ENCODE measurements at regions not wholly inside any gene's neighbourhood (a gene's known extent, or its start where the extent isn't known, plus 50 kb on each side); places are given as distances from the start of the nearest gene placed in this dataset.

DNA sequence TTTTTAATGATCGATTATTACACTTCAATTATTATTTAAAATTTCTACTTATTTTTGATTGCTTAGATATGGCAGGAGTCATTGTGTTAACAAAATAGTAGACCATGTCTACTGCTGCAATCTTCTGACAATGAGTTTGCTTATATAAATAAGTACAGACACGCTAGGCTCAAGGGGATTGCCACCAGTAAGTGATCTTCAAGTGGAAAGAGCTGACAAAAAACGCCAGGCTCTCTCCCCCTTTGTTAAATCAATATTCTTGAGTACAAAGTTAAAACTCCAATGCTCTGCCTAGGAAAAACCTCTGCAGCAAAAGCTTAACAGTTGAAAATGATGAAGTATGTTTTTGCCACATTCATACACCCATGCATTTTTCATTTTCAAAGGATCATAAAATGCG is 738.1 kb downstream of the HDGFL1 start:
- Histone ChIP-seq H3K9ac (ENCODE audit: low read depth, low read length, poor library complexity, severe bottlenecking) (no peak overlapping the region), H3K9me3 (ENCODE audit: insufficient read depth, low read depth, low read length) (no peaks in the 10 kb centered on the region), H3K36me3 (ENCODE audit: insufficient read depth, low read length) (no peaks in the 10 kb centered on the region), H3K4me1 (ENCODE audit: insufficient read depth, low read length, poor library complexity, severe bottlenecking) (no peaks in the 10 kb centered on the region), H4K20me1 (ENCODE audit: insufficient read depth, low read length, poor library complexity, severe bottlenecking) (no peaks in the 10 kb centered on the region), H3K4me3 (ENCODE audit: low read length, poor library complexity, severe bottlenecking) (no peak overlapping the region), H3K79me2 (ENCODE audit: insufficient read depth, low read length) (no peaks in the 10 kb centered on the region), H3K4me2 (ENCODE audit: low read depth, low read length, poor library complexity, severe bottlenecking) (no peak overlapping the region), H2AFZ (ENCODE audit: low read length) (no peak overlapping the region), H3K27me3 (ENCODE audit: insufficient read depth, low read length, poor library complexity, severe bottlenecking) (no peaks in the 10 kb centered on the region), H3F3A (ENCODE audit: low read depth) (no peaks in the 10 kb centered on the region), H3K9me2 (replicated peaks; ENCODE audit: low read depth, low read length) (no peaks in the 10 kb centered on the region)
- TF ChIP-seq, protein P1, sequence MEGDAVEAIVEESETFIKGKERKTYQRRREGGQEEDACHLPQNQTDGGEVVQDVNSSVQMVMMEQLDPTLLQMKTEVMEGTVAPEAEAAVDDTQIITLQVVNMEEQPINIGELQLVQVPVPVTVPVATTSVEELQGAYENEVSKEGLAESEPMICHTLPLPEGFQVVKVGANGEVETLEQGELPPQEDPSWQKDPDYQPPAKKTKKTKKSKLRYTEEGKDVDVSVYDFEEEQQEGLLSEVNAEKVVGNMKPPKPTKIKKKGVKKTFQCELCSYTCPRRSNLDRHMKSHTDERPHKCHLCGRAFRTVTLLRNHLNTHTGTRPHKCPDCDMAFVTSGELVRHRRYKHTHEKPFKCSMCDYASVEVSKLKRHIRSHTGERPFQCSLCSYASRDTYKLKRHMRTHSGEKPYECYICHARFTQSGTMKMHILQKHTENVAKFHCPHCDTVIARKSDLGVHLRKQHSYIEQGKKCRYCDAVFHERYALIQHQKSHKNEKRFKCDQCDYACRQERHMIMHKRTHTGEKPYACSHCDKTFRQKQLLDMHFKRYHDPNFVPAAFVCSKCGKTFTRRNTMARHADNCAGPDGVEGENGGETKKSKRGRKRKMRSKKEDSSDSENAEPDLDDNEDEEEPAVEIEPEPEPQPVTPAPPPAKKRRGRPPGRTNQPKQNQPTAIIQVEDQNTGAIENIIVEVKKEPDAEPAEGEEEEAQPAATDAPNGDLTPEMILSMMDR (conservative IDR thresholded peaks at IDR 0.05; ENCODE audit: low read length): no peak
- no peak for TF ChIP-seq EZH2phosphoT487 (IDR thresholded peaks at IDR 0.05; ENCODE audit: borderline replicate concordance)

DNA sequence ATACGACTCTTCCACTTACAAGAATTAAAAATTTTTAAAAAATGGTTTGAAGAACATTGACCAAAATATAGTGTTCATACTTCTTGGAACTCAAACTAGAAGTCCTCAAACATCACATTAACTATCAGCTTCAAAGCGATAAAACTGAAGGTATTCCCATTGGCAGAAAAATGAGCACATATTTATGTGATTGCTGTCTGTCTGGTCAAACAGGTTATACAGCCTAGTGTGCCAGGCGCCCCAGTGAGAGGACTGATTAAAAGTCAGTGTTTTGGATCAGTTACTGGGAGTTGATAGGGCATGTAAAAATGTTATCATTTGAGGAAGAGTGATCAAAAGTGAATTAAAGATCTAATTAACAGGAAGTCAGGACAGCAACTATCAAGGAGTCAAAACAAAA is 738.8 kb downstream of the HDGFL1 start:
- no peaks in the 10 kb centered on the region for H4K20me1 ChIP-seq (ENCODE audit: insufficient read depth, low read length, poor library complexity, severe bottlenecking)
- H2AFZ ChIP-seq (ENCODE audit: low read length): no peak overlapping the region
- no peak overlapping the region for H3K4me3 ChIP-seq (ENCODE audit: low read length, poor library complexity, severe bottlenecking)
- no peaks in the 10 kb centered on the region for H3F3A ChIP-seq (ENCODE audit: low read depth)
- TF ChIP-seq EZH2phosphoT487 (IDR thresholded peaks at IDR 0.05; ENCODE audit: borderline replicate concordance): no peak
- TF ChIP-seq, protein P1 (conservative IDR thresholded peaks at IDR 0.05; ENCODE audit: low read length): no peak
- no peaks in the 10 kb centered on the region for H3K9me3 ChIP-seq (ENCODE audit: insufficient read depth, low read depth, low read length)
- H3K4me2 ChIP-seq (ENCODE audit: low read depth, low read length, poor library complexity, severe bottlenecking): no peak overlapping the region
- H3K79me2 ChIP-seq (ENCODE audit: insufficient read depth, low read length): no peaks in the 10 kb centered on the region
- no peaks in the 10 kb centered on the region for H3K4me1 ChIP-seq (ENCODE audit: insufficient read depth, low read length, poor library complexity, severe bottlenecking)
- no peaks in the 10 kb centered on the region for H3K27me3 ChIP-seq (ENCODE audit: insufficient read depth, low read length, poor library complexity, severe bottlenecking)
- no peak overlapping the region for H3K9ac ChIP-seq (ENCODE audit: low read depth, low read length, poor library complexity, severe bottlenecking)
- H3K9me2 ChIP-seq (replicated peaks; ENCODE audit: low read depth, low read length): no peaks in the 10 kb centered on the region
- H3K36me3 ChIP-seq (ENCODE audit: insufficient read depth, low read length): no peaks in the 10 kb centered on the region

DNA sequence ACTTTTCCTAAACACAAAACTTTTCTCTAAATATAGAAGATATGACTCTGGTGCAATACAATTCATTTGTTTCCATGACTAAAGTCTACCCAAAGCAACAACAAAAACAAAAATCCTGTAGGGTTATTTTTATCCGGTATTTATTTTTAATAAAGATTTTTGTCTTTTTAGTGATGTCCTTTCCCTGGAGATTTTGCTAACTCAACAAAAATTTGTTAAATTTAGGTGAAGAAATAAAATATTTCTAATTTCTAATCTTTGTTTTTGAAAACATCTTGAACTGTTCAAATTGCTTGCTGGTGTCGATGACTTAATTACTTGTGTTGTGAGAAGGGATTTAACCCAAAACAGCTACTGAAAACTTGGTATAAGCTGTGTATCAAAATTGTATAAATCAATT is 741.8 kb downstream of the HDGFL1 start:
- Histone ChIP-seq H2AFZ (ENCODE audit: low read length) (no peak overlapping the region), H3K27me3 (ENCODE audit: insufficient read depth, low read length, poor library complexity, severe bottlenecking) (no peaks in the 10 kb centered on the region), H3K4me2 (ENCODE audit: low read depth, low read length, poor library complexity, severe bottlenecking) (no peak overlapping the region), H3K4me3 (ENCODE audit: low read length, poor library complexity, severe bottlenecking) (no peak overlapping the region), H3K79me2 (ENCODE audit: insufficient read depth, low read length) (no peaks in the 10 kb centered on the region), H3K36me3 (ENCODE audit: insufficient read depth, low read length) (no peaks in the 10 kb centered on the region), H3K4me1 (ENCODE audit: insufficient read depth, low read length, poor library complexity, severe bottlenecking) (no peaks in the 10 kb centered on the region), H3K9ac (ENCODE audit: low read depth, low read length, poor library complexity, severe bottlenecking) (no peak overlapping the region), H3K9me3 (ENCODE audit: insufficient read depth, low read depth, low read length) (no peaks in the 10 kb centered on the region), H3K9me2 (replicated peaks; ENCODE audit: low read depth, low read length) (no peaks in the 10 kb centered on the region), H3F3A (ENCODE audit: low read depth) (no peaks in the 10 kb centered on the region), H4K20me1 (ENCODE audit: insufficient read depth, low read length, poor library complexity, severe bottlenecking) (no peaks in the 10 kb centered on the region)
- TF ChIP-seq, protein P1 (conservative IDR thresholded peaks at IDR 0.05; ENCODE audit: low read length): no peak
- TF ChIP-seq EZH2phosphoT487 (IDR thresholded peaks at IDR 0.05; ENCODE audit: borderline replicate concordance): no peak

Measured in Loucy (cell line).